ENCODE measurements at regions not wholly inside any gene's neighbourhood (a gene's known extent, or its start where the extent isn't known, plus 50 kb on each side); places are given as distances from the start of the nearest gene placed in this dataset.

- TF ChIP-seq POLR2A (IDR thresholded peaks at IDR 0.05) (no peak), CTCF (IDR thresholded peaks at IDR 0.05) (no peak)
Observed at GRCh38 chr9:95611354-95611753, 94.6 kb upstream of the PTCH1 start.

Measured in right lobe of liver (tissue), 4 donors.